ENCODE measurements at regions not wholly inside any gene's neighbourhood (a gene's known extent, or its start where the extent isn't known, plus 50 kb on each side); places are given as distances from the start of the nearest gene placed in this dataset.

DNA sequence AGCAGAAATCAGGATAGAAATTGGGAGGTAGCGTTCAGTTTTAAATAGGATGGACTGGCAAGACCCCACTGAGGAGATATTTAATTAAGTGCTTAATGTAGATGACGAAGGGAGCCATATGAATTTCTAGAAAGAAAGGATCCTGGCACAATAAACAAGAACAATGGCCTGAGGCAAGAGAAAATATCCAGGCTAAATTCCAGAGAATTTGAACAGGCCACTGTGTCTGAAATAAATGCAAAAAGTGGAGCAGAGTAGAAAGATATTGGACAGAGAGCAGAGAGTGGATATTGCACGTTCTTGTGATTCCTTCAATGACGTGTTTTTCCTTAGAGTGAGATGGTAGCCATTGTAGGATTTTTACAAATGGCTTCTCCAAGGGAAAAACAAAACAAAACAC lies 1504.8 kb downstream of the C4orf33 start:
- Histone ChIP-seq H3K9ac (ENCODE audit: low read depth in 1 of 2, low read length in 2 of 2) (no peak overlapping the region), H3K4me3 (ENCODE audit: low read depth in 1 of 3, low read length in 3 of 3) (no peak overlapping the region), H3K27me3 (ENCODE audit: control insufficient read depth in 4 of 4, insufficient read depth in 4 of 4, low read length in 3 of 4) (no peaks in the 10 kb centered on the region), H3K4me1 (ENCODE audit: control insufficient read depth in 4 of 4, insufficient read depth in 4 of 4, low read length in 3 of 4) (no peaks in the 10 kb centered on the region), H3K27ac (ENCODE audit: low read depth in 1 of 2, low read length in 2 of 2) (no peak overlapping the region), H3K36me3 (ENCODE audit: control insufficient read depth in 4 of 4, insufficient read depth in 3 of 4, low read depth in 1 of 4, low read length in 3 of 4) (no peaks in the 10 kb centered on the region), H3K9me3 (ENCODE audit: control insufficient read depth in 4 of 4, low read length in 3 of 4) (peaks cover 0 to 3% (median 0%) of the 10 kb centered on the region in 4 donors)
- no peak for DNase-seq (ENCODE audit: low spot score)
- TF ChIP-seq YY1 (IDR thresholded peaks at IDR 0.05) (no peak), NR2F2 (IDR thresholded peaks at IDR 0.05) (no peak), FOXA2 (IDR thresholded peaks at IDR 0.05) (no peak), RXRA (IDR thresholded peaks at IDR 0.05) (no peak), JUND (IDR thresholded peaks at IDR 0.05) (no peak), RAD21 (IDR thresholded peaks at IDR 0.05) (no peak), SP1 (IDR thresholded peaks at IDR 0.05) (no peak), HNF4G (IDR thresholded peaks at IDR 0.05) (no peak), HNF4A (conservative IDR thresholded peaks at IDR 0.05) (no peak), GABPA (IDR thresholded peaks at IDR 0.05 in 1 of 2, conservative IDR thresholded peaks at IDR 0.05 in 1 of 2) (no peak), EGR1 (IDR thresholded peaks at IDR 0.05; ENCODE audit: low read depth in 2 of 2) (no peak), FOXA1 (IDR thresholded peaks at IDR 0.05) (no peak), TAF1 (conservative IDR thresholded peaks at IDR 0.05) (no peak)
- TF ChIP-seq, protein P1, sequence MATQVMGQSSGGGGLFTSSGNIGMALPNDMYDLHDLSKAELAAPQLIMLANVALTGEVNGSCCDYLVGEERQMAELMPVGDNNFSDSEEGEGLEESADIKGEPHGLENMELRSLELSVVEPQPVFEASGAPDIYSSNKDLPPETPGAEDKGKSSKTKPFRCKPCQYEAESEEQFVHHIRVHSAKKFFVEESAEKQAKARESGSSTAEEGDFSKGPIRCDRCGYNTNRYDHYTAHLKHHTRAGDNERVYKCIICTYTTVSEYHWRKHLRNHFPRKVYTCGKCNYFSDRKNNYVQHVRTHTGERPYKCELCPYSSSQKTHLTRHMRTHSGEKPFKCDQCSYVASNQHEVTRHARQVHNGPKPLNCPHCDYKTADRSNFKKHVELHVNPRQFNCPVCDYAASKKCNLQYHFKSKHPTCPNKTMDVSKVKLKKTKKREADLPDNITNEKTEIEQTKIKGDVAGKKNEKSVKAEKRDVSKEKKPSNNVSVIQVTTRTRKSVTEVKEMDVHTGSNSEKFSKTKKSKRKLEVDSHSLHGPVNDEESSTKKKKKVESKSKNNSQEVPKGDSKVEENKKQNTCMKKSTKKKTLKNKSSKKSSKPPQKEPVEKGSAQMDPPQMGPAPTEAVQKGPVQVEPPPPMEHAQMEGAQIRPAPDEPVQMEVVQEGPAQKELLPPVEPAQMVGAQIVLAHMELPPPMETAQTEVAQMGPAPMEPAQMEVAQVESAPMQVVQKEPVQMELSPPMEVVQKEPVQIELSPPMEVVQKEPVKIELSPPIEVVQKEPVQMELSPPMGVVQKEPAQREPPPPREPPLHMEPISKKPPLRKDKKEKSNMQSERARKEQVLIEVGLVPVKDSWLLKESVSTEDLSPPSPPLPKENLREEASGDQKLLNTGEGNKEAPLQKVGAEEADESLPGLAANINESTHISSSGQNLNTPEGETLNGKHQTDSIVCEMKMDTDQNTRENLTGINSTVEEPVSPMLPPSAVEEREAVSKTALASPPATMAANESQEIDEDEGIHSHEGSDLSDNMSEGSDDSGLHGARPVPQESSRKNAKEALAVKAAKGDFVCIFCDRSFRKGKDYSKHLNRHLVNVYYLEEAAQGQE (IDR thresholded peaks at IDR 0.05) = no peak
- TF ChIP-seq, protein P2, sequence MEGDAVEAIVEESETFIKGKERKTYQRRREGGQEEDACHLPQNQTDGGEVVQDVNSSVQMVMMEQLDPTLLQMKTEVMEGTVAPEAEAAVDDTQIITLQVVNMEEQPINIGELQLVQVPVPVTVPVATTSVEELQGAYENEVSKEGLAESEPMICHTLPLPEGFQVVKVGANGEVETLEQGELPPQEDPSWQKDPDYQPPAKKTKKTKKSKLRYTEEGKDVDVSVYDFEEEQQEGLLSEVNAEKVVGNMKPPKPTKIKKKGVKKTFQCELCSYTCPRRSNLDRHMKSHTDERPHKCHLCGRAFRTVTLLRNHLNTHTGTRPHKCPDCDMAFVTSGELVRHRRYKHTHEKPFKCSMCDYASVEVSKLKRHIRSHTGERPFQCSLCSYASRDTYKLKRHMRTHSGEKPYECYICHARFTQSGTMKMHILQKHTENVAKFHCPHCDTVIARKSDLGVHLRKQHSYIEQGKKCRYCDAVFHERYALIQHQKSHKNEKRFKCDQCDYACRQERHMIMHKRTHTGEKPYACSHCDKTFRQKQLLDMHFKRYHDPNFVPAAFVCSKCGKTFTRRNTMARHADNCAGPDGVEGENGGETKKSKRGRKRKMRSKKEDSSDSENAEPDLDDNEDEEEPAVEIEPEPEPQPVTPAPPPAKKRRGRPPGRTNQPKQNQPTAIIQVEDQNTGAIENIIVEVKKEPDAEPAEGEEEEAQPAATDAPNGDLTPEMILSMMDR (IDR thresholded peaks at IDR 0.05; ENCODE audit: low read depth, low read length, missing input control) = no peak
- TF ChIP-seq, protein P3, sequence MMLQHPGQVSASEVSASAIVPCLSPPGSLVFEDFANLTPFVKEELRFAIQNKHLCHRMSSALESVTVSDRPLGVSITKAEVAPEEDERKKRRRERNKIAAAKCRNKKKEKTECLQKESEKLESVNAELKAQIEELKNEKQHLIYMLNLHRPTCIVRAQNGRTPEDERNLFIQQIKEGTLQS (IDR thresholded peaks at IDR 0.05) = no peak
- TF ChIP-seq, protein P4, sequence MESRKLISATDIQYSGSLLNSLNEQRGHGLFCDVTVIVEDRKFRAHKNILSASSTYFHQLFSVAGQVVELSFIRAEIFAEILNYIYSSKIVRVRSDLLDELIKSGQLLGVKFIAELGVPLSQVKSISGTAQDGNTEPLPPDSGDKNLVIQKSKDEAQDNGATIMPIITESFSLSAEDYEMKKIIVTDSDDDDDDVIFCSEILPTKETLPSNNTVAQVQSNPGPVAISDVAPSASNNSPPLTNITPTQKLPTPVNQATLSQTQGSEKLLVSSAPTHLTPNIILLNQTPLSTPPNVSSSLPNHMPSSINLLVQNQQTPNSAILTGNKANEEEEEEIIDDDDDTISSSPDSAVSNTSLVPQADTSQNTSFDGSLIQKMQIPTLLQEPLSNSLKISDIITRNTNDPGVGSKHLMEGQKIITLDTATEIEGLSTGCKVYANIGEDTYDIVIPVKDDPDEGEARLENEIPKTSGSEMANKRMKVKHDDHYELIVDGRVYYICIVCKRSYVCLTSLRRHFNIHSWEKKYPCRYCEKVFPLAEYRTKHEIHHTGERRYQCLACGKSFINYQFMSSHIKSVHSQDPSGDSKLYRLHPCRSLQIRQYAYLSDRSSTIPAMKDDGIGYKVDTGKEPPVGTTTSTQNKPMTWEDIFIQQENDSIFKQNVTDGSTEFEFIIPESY (IDR thresholded peaks at IDR 0.05) = no peak
- TF ChIP-seq, protein P5, sequence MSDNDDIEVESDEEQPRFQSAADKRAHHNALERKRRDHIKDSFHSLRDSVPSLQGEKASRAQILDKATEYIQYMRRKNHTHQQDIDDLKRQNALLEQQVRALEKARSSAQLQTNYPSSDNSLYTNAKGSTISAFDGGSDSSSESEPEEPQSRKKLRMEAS (IDR thresholded peaks at IDR 0.05) = no peak
- WGBS = 74% methylated on average over 4 of the region's 4 CpGs
